Chondrocyte (in vitro differentiated cells): ENCODE measurements at regions not wholly inside any gene's neighbourhood (a gene's known extent, or its start where the extent isn't known, plus 50 kb on each side); places are given as distances from the start of the nearest gene placed in this dataset.

Source experiments
- DNase-seq: peaks from one replicate; pipeline ENCODE4 v3.0.0; 2021; ENCODE audit warnings: mixed read lengths, low spot score
- H3K27ac Mint-ChIP-seq: one replicate; pipeline ENCODE4 v1.8.0; 2021; ENCODE audit warnings: mild to moderate bottlenecking, moderate library complexity, mixed read lengths; ENCODE audit not compliant: unreplicated experiment
- H3K27me3 Mint-ChIP-seq: 2 replicates; pipeline ENCODE4 v1.8.0; 2021; ENCODE audit warnings: low read depth, mixed read lengths
- H3K36me3 Mint-ChIP-seq: 2 replicates; pipeline ENCODE4 v1.8.0; 2021; ENCODE audit warnings: low read depth, mixed read lengths
- H3K4me1 Mint-ChIP-seq: 2 replicates; pipeline ENCODE4 v1.8.0; 2021; ENCODE audit warnings: low read depth, mild to moderate bottlenecking, mixed read lengths
- H3K4me3 Mint-ChIP-seq: one replicate; pipeline ENCODE4 v1.8.0; 2021; ENCODE audit warnings: mild to moderate bottlenecking, moderate library complexity, mixed read lengths; ENCODE audit not compliant: unreplicated experiment
- H3K9me3 Mint-ChIP-seq: 2 replicates; pipeline ENCODE4 v1.8.0; 2021; ENCODE audit warnings: low read depth, mixed read lengths
- TF ChIP-seq, protein P1 (sequence below): fragments of 200-600 bp; sonication (generic); IDR thresholded peaks from 2 replicates; pipeline ENCODE4 v1.5.0; 2021; ENCODE audit warnings: antibody characterized with exemption, mild to moderate bottlenecking, moderate library complexity

DNA sequence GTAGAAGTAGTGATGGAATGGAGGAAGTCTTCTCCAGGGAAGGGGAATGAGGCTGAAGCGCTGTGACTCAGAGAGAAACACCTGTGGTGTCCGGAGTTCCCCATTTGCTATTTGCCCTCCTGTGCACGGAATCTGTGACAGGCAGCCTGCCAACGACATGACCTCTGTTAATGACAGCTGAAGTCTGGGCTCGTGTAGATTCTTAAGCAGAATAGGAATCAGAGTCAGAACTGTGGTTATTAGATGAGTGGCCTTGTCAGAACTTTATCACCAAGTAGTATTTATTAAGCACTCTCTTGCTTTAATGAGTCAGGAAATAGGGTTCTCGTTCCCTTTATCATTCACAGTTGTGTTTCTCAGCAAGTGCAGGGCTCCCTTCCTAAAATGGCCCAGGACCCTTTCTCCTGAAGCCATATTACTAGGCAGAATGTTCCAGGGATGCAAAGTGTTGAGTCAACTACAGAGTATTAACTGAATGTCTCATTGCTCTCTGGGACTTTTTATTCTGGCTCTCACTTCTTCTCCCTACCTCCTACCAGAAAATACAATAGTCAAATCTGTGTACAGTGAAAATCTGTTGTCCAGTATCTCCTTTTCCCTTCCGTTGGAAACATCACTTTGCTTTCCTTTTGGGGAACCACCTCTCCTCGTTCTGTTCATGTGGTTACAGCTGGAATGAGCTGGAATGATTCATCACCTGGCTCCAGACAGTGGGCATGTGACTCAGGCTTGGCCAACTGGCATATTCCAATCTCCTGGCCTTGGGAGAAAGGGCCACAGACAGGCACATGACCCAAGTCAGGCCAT lies 77.8 kb upstream of the MAX start:
- Mint-ChIP-seq H3K4me1 (peaks cover 21% of the 10 kb centered on the region), H3K27me3 (no peaks in the 10 kb centered on the region), H3K9me3 (peaks cover 17% of the 10 kb centered on the region), H3K27ac (peak overlapping the region; percentile 81), H3K36me3 (no peaks in the 10 kb centered on the region), H3K4me3 (no peak overlapping the region)
- TF ChIP-seq, protein P1, sequence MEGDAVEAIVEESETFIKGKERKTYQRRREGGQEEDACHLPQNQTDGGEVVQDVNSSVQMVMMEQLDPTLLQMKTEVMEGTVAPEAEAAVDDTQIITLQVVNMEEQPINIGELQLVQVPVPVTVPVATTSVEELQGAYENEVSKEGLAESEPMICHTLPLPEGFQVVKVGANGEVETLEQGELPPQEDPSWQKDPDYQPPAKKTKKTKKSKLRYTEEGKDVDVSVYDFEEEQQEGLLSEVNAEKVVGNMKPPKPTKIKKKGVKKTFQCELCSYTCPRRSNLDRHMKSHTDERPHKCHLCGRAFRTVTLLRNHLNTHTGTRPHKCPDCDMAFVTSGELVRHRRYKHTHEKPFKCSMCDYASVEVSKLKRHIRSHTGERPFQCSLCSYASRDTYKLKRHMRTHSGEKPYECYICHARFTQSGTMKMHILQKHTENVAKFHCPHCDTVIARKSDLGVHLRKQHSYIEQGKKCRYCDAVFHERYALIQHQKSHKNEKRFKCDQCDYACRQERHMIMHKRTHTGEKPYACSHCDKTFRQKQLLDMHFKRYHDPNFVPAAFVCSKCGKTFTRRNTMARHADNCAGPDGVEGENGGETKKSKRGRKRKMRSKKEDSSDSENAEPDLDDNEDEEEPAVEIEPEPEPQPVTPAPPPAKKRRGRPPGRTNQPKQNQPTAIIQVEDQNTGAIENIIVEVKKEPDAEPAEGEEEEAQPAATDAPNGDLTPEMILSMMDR, result no peak
- DNase-seq, result no peak

- H3K4me3 Mint-ChIP-seq, result no peak overlapping the region
- H3K9me3 Mint-ChIP-seq, result peaks cover 17% of the 10 kb centered on the region
- H3K4me1 Mint-ChIP-seq, result peaks cover 21% of the 10 kb centered on the region
- peak overlapping the region; percentile 81 for H3K27ac Mint-ChIP-seq
- H3K27me3 Mint-ChIP-seq, result peaks cover 1% of the 10 kb centered on the region
- TF ChIP-seq, protein P1, result no peak
- no peak for DNase-seq
- H3K36me3 Mint-ChIP-seq, result no peaks in the 10 kb centered on the region
Observed at GRCh38 chr14:65180725-65181025, 78.4 kb upstream of the MAX start.

GRCh38 chr14:65184032-65184764 lies 81.9 kb upstream of the MAX start:
- TF ChIP-seq, protein P1, result no peak
- peaks cover 21% of the 10 kb centered on the region for H3K4me1 Mint-ChIP-seq
- peaks cover 11% of the 10 kb centered on the region for H3K27me3 Mint-ChIP-seq
- no peaks in the 10 kb centered on the region for H3K36me3 Mint-ChIP-seq
- H3K27ac Mint-ChIP-seq, result no peak overlapping the region
- peaks cover 17% of the 10 kb centered on the region for H3K9me3 Mint-ChIP-seq
- H3K4me3 Mint-ChIP-seq, result no peak overlapping the region
- DNase-seq, result no peak

DNA sequence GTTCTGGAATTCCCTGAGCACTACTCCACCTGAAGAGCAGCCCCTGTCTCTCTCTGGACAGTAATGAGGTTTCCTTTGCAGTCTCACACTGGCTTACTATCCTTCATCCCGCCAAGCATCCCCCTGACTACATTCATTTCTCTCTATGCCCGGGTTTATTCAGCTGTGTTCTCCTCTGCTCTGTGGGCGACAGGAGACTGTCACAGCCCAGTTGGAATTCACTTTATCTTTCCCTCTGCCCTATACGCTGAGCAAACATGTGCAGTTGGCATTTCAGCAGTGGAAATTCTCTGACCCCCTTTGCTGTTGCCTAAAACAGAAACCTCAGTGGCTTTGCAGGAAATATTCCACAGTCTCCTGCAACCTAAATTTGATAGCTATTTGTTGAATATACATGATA lies 83.5 kb upstream of the MAX start:
- no peak overlapping the region for H3K4me3 Mint-ChIP-seq
- H3K9me3 Mint-ChIP-seq, result peaks cover 17% of the 10 kb centered on the region
- peaks cover 11% of the 10 kb centered on the region for H3K27me3 Mint-ChIP-seq
- TF ChIP-seq, protein P1, result no peak
- peaks cover 10% of the 10 kb centered on the region for H3K4me1 Mint-ChIP-seq
- DNase-seq, result no peak
- H3K36me3 Mint-ChIP-seq, result no peaks in the 10 kb centered on the region
- H3K27ac Mint-ChIP-seq, result no peak overlapping the region

- no peak overlapping the region for H3K4me3 Mint-ChIP-seq
- peaks cover 11% of the 10 kb centered on the region for H3K27me3 Mint-ChIP-seq
- TF ChIP-seq, protein P1, result no peak
- H3K4me1 Mint-ChIP-seq, result peaks cover 10% of the 10 kb centered on the region
- peaks cover 12% of the 10 kb centered on the region for H3K9me3 Mint-ChIP-seq
- no peak overlapping the region for H3K27ac Mint-ChIP-seq
- no peak for DNase-seq
- no peaks in the 10 kb centered on the region for H3K36me3 Mint-ChIP-seq
Observed at GRCh38 chr14:65186951-65187350, 84.6 kb upstream of the MAX start.
